Type B pancreatic cell (in vitro differentiated cells): ENCODE measurements at regions not wholly inside any gene's neighbourhood (a gene's known extent, or its start where the extent isn't known, plus 50 kb on each side); places are given as distances from the start of the nearest gene placed in this dataset.

Source experiments
- DNase-seq: peaks from one replicate; pipeline ENCODE4 v3.0.0; 2021; ENCODE audit warnings: mixed read lengths; ENCODE audit not compliant: unreplicated experiment; ENCODE audit errors: extremely low spot score
- H3K27ac Mint-ChIP-seq: 2 replicates; pipeline ENCODE4 v1.8.0; 2021; ENCODE audit warnings: mild to moderate bottlenecking, mixed read lengths
- H3K27me3 Mint-ChIP-seq: 2 replicates; pipeline ENCODE4 v1.8.0; 2021; ENCODE audit warnings: mixed read lengths
- H3K36me3 Mint-ChIP-seq: 2 replicates; pipeline ENCODE4 v1.8.0; 2021; ENCODE audit warnings: mixed read lengths
- H3K4me1 Mint-ChIP-seq: one replicate; pipeline ENCODE4 v1.8.0; 2021; ENCODE audit warnings: mixed read lengths; ENCODE audit not compliant: unreplicated experiment
- H3K4me3 Mint-ChIP-seq: 2 replicates; pipeline ENCODE4 v1.8.0; 2021; ENCODE audit warnings: mild to moderate bottlenecking, mixed read lengths
- H3K9me3 Mint-ChIP-seq: 2 replicates; pipeline ENCODE4 v1.8.0; 2021; ENCODE audit warnings: mixed read lengths
- CTCF ChIP-seq: fragments of 200-600 bp; sonication (generic); conservative IDR thresholded peaks from 2 replicates; pipeline ENCODE4 v1.5.0; 2021; ENCODE audit warnings: antibody characterized with exemption, mild to moderate bottlenecking

- DNase-seq: no peak
- no peaks in the 10 kb centered on the region for H3K9me3 Mint-ChIP-seq
- no peaks in the 10 kb centered on the region for H3K36me3 Mint-ChIP-seq
- H3K27me3 Mint-ChIP-seq: peaks cover 3% of the 10 kb centered on the region
- H3K4me1 Mint-ChIP-seq: no peaks in the 10 kb centered on the region
- no peak overlapping the region for H3K4me3 Mint-ChIP-seq
- no peak overlapping the region for H3K27ac Mint-ChIP-seq
- TF ChIP-seq CTCF: no peak
Measured at GRCh38 chr15:27638958-27639357, 460.2 kb downstream of the OCA2 start.

- H3K27me3 Mint-ChIP-seq: peaks cover 3% of the 10 kb centered on the region
- no peak for DNase-seq
- no peaks in the 10 kb centered on the region for H3K4me1 Mint-ChIP-seq
- H3K27ac Mint-ChIP-seq: no peak overlapping the region
- no peaks in the 10 kb centered on the region for H3K9me3 Mint-ChIP-seq
- TF ChIP-seq CTCF: no peak
- H3K4me3 Mint-ChIP-seq: no peak overlapping the region
- H3K36me3 Mint-ChIP-seq: no peaks in the 10 kb centered on the region
Measured at GRCh38 chr15:27635916-27636315, 463.2 kb downstream of the OCA2 start.

- Mint-ChIP-seq H3K27ac (no peak overlapping the region), H3K36me3 (no peaks in the 10 kb centered on the region), H3K9me3 (peaks cover 7% of the 10 kb centered on the region), H3K4me3 (no peak overlapping the region), H3K27me3 (no peaks in the 10 kb centered on the region), H3K4me1 (no peaks in the 10 kb centered on the region)
- DNase-seq: no peak
- TF ChIP-seq CTCF: no peak
Measured at GRCh38 chr15:27628486-27628885, 470.6 kb downstream of the OCA2 start.

- Mint-ChIP-seq H3K4me3 (no peak overlapping the region), H3K27ac (no peak overlapping the region), H3K9me3 (peaks cover 7% of the 10 kb centered on the region), H3K36me3 (no peaks in the 10 kb centered on the region), H3K4me1 (no peaks in the 10 kb centered on the region), H3K27me3 (no peaks in the 10 kb centered on the region)
- no peak for TF ChIP-seq CTCF
- no peak for DNase-seq
Measured at GRCh38 chr15:27627623-27628022, 471.5 kb downstream of the OCA2 start.

GRCh38 chr15:27623560-27624305 is 475.4 kb downstream of the OCA2 start:
- Mint-ChIP-seq H3K27ac (no peak overlapping the region), H3K9me3 (peaks cover 7% of the 10 kb centered on the region), H3K27me3 (peaks cover 4% of the 10 kb centered on the region), H3K4me3 (no peak overlapping the region), H3K36me3 (no peaks in the 10 kb centered on the region), H3K4me1 (no peaks in the 10 kb centered on the region)
- no peak for DNase-seq
- TF ChIP-seq CTCF: no peak
